GM18520 (cell line): ENCODE measurements at regions not wholly inside any gene's neighbourhood (a gene's known extent, or its start where the extent isn't known, plus 50 kb on each side); places are given as distances from the start of the nearest gene placed in this dataset.

Source experiments
- ATAC-seq: cut with Tn5 transposase; IDR thresholded peaks from one replicate; pipeline ENCODE4 v1.9.1; 2021; ENCODE audit not compliant: unreplicated experiment

- ATAC-seq = no peak
These were observed 1033.2 kb downstream of the TBC1D22A start for GRCh38 chr22:47795477-47796127.

GRCh38 chr22:47794851-47795250 lies 1032.4 kb downstream of the TBC1D22A start:
- ATAC-seq = no peak

GRCh38 chr22:47793304-47794101 lies 1031.1 kb downstream of the TBC1D22A start:
- ATAC-seq = no peak

- no peak for ATAC-seq
These were observed 1026.7 kb downstream of the TBC1D22A start for GRCh38 chr22:47789171-47789570.

- ATAC-seq = no peak
These were observed 1026.0 kb downstream of the TBC1D22A start for GRCh38 chr22:47788461-47788860.

- no peak for ATAC-seq
These were observed 1025.2 kb downstream of the TBC1D22A start for GRCh38 chr22:47787501-47788227.

GRCh38 chr22:47786650-47787290 lies 1024.3 kb downstream of the TBC1D22A start:
- ATAC-seq = no peak

- ATAC-seq = no peak
These were observed 1022.5 kb downstream of the TBC1D22A start for GRCh38 chr22:47784991-47785390.

GRCh38 chr22:47784367-47784983 lies 1022.0 kb downstream of the TBC1D22A start:
- no peak for ATAC-seq

- ATAC-seq = no peak
These were observed 1021.2 kb downstream of the TBC1D22A start for GRCh38 chr22:47783433-47784366.

- ATAC-seq = no peak
These were observed 1020.1 kb downstream of the TBC1D22A start for GRCh38 chr22:47782328-47783075.

GRCh38 chr22:47781427-47782111 lies 1019.1 kb downstream of the TBC1D22A start:
- no peak for ATAC-seq

- no peak for ATAC-seq
These were observed 1018.6 kb downstream of the TBC1D22A start for GRCh38 chr22:47781024-47781423.

- ATAC-seq = no peak
These were observed 1017.9 kb downstream of the TBC1D22A start for GRCh38 chr22:47780281-47780875.

- ATAC-seq = no peak
These were observed 1017.0 kb downstream of the TBC1D22A start for GRCh38 chr22:47779474-47779873.

GRCh38 chr22:47778160-47778658 lies 1015.8 kb downstream of the TBC1D22A start:
- ATAC-seq = no peak

- ATAC-seq = no peak
These were observed 1015.0 kb downstream of the TBC1D22A start for GRCh38 chr22:47777426-47777825.

- no peak for ATAC-seq
These were observed 1013.9 kb downstream of the TBC1D22A start for GRCh38 chr22:47776329-47776728.
